ENCODE measurements at regions not wholly inside any gene's neighbourhood (a gene's known extent, or its start where the extent isn't known, plus 50 kb on each side); places are given as distances from the start of the nearest gene placed in this dataset.

- TF ChIP-seq FOXP2 (optimal IDR thresholded peaks at IDR 0.05; ENCODE audit: borderline replicate concordance, extremely low read depth, extremely low read length, insufficient read depth) (no peak), TAF1 (IDR thresholded peaks at IDR 0.05; ENCODE audit: borderline replicate concordance, insufficient read depth, low read length) (no peak), REST (IDR thresholded peaks at IDR 0.05; ENCODE audit: insufficient read depth in 1 of 2, low read depth in 2 of 2, low read length in 2 of 2) (no peak), POLR2AphosphoS5 (IDR thresholded peaks at IDR 0.05; ENCODE audit: low read depth, low read length) (no peak)
Observed at GRCh38 chr13:58434943-58435342, 803.4 kb downstream of the PCDH17 start.
